Gastrocnemius medialis (tissue), 4 donors: ENCODE measurements at regions not wholly inside any gene's neighbourhood (a gene's known extent, or its start where the extent isn't known, plus 50 kb on each side); places are given as distances from the start of the nearest gene placed in this dataset.
"Not testable (repeated sequence)": the region's sequence is repeated elsewhere in the genome, so short reads cannot be mapped to it uniquely, and the experiment has no call there.

Experiments used
- ATAC-seq, 2 donors: fragments of 150-250 bp; one replicate each; pipeline ENCODE4 v1.9.1; 2016
- DNase-seq, 2 donors: peaks; one replicate each; pipeline ENCODE4 v3.0.0-alpha.2; 2019
- H3K27ac ChIP-seq, 4 donors: fragments of 200-600 bp; sonication (generic); 1 replicate in 1 of 4; 2 replicates in 3 of 4; pipeline ENCODE4 v1.5.1; 2016 to 2018; ENCODE audit warnings: mild to moderate bottlenecking in 2 of 4, moderate library complexity in 1 of 4
- H3K27me3 ChIP-seq, 3 donors: fragments of 200-600 bp; sonication (generic) in 2 of 3; 1 replicate in 1 of 3; 2 replicates in 2 of 3; pipeline versions ENCODE4 v1.5.1 to v1.6.0; 2016 to 2019; ENCODE audit warnings: mild to moderate bottlenecking in 1 of 3, moderate library complexity in 1 of 3
- H3K36me3 ChIP-seq, 2 donors: fragments of 200-600 bp; sonication (generic) in 1 of 2; one replicate each; pipeline ENCODE4 v1.5.1; 2017 to 2018
- H3K4me1 ChIP-seq, 2 donors: fragments of 200-600 bp; sonication (generic) in 1 of 2; one replicate each; pipeline ENCODE4 v1.5.1; 2016 to 2017; ENCODE audit warnings: mild to moderate bottlenecking in 2 of 2
- H3K4me3 ChIP-seq, 4 donors: fragments of 200-600 bp; sonication (generic) in 3 of 4; 1 replicate in 1 of 4; 2 replicates in 3 of 4; pipeline ENCODE4 v1.5.1; 2016 to 2019; ENCODE audit warnings: mild to moderate bottlenecking in 2 of 4
- H3K9me3 ChIP-seq, 3 donors: fragments of 200-600 bp; sonication (generic) in 2 of 3; 1 replicate in 1 of 3; 2 replicates in 2 of 3; pipeline ENCODE4 v1.5.1; 2016 to 2019
- in situ Hi-C, 4 donors: fragments of 200-750 bp; cut with MboI; loops; one replicate each; pipeline versions ENCODE4 v1.15.0 to v1.8.0; 2017; ENCODE audit warnings: low sequenced_read_pairs in 4 of 4
- intact Hi-C: fragments of 100-400 bp; cut with DNase I; formaldehyde crosslinking; loops from one replicate; pipeline ENCODE4 v1.15.1; 2023; ENCODE audit warnings: low total_unique reads

DNA sequence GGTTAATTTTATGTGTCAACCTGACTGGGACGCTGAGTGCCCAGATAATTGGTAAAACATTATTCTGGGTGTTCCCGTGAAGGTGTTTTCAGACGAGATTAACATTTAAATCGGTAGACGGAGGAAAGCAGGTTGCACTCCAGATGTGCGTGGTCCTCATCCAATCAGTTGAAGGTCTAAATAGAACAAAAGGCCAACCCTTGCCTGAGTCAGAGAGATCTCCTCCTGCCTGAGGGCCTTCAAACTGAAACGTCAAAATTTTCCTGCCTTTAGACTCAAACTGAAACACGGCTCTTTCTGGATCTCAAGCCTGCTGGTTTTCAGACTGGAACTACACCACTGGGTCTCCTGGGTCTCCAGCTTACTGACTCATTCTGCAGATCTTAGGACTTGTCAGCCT, 70.9 kb downstream of the NPIPA5 start:
- DNase-seq, H3K4me1 ChIP-seq, H3K9me3 ChIP-seq, intact Hi-C loops, ATAC-seq, in situ Hi-C loops, H3K4me3 ChIP-seq, H3K36me3 ChIP-seq, H3K27ac ChIP-seq, H3K27me3 ChIP-seq: not testable (repeated sequence)

- H3K4me3 ChIP-seq, H3K27me3 ChIP-seq, H3K36me3 ChIP-seq, H3K4me1 ChIP-seq, H3K27ac ChIP-seq, ATAC-seq, intact Hi-C loops, H3K9me3 ChIP-seq, in situ Hi-C loops, DNase-seq: not testable (repeated sequence)
Measured at GRCh38 chr16:15305889-15306288, 72.2 kb downstream of the NPIPA5 start.

DNA sequence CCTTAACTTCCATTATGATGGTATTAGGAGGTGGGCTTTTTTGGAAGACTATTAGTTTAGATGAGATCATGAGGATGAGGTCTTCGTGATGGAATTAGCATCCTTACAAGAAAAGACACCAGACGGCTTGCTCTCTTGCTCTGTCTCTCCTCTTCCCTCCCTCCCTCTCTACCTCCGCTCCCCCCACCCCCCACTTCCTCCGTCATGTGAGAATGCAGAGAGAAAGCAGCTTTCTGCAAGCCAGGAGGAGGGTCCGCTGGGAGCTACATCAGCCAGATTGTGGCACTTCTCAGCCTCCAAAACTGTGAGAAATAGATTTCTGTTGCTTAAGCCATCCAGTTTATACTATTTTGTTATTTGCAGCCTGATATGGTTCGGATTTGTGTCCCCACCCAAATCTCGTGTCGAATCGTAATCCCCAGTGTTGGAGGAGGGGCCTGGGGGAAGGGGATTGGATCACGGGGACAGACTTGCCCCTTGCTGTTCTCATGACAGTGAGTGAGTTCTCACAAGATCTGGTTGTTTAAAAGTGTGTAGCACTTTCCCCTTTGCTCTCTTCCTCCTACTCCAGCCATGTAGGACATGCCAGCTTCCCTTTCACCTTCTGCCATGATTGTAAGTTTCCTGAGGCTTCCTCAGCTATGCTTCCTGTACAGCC, 74.3 kb downstream of the NPIPA5 start:
- in situ Hi-C loops, H3K27ac ChIP-seq, ATAC-seq, H3K4me3 ChIP-seq, intact Hi-C loops, H3K27me3 ChIP-seq, DNase-seq, H3K9me3 ChIP-seq, H3K4me1 ChIP-seq, H3K36me3 ChIP-seq: not testable (repeated sequence)

- in situ Hi-C loops, H3K9me3 ChIP-seq, ATAC-seq, DNase-seq, H3K4me1 ChIP-seq, H3K36me3 ChIP-seq, H3K27ac ChIP-seq, intact Hi-C loops, H3K27me3 ChIP-seq, H3K4me3 ChIP-seq: not testable (repeated sequence)
Measured at GRCh38 chr16:15297104-15297503, 81.0 kb downstream of the NPIPA5 start.

DNA sequence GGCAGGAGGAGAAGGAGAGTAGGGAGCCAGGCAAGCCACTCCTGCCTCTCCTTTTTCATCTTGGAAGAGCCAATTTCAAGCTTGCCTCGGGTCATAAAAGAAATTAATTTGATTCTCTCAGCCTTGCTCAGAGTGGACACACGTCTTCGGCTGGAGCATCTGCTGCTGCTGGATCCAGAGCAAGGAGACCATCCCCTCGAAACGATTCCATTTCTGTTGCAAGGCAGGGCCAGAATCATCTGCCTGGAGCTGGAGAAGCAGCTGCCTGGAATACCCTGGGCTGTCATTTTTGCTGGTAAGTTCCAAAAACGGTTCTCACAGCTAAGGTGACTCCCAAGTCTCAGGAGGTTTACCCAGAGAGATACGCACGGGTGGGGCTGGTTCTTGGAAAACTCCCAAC, 103.3 kb downstream of the NPIPA5 start:
- H3K4me3 ChIP-seq, H3K36me3 ChIP-seq, H3K27ac ChIP-seq, H3K27me3 ChIP-seq, H3K4me1 ChIP-seq, in situ Hi-C loops, ATAC-seq, intact Hi-C loops, H3K9me3 ChIP-seq, DNase-seq: not testable (repeated sequence)

DNA sequence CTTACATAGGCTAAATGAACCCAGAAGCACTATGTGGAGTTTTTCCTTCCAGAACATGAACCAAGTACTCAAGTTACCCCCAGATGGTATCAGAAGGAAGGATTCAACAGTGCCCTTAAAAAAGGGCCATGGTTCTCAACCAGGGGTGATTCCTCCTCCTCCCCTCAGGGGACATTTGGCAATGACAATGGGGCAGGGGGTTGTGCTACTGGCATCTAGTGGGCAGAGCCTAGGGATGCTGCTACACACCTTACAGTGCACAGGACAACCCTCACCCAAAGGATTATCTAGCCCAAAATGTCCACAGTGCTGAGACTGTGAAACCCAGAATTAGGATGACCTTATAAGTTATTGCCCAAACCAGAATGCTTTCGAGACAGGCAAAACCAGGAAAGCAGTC, 104.1 kb downstream of the NPIPA5 start:
- H3K27me3 ChIP-seq, H3K4me1 ChIP-seq, H3K4me3 ChIP-seq, DNase-seq, intact Hi-C loops, in situ Hi-C loops, ATAC-seq, H3K9me3 ChIP-seq, H3K27ac ChIP-seq, H3K36me3 ChIP-seq: not testable (repeated sequence)

DNA sequence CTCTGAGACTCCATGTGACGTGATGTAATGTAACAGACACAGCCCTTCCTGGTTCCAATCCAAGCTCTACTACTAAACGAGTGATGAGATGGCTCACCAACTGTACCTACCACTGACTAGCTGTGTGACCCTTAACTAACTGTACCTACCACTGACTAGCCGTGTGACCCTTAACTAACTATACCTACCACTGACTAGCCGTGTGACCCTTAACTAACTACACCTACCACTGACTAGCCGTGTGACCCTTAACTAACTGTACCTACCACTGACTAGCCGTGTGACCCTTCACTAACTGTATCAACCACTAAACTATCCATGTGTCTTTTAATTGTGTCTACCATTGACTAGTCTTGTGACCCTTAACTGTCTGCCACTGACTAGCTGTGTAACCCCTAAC, 111.2 kb downstream of the NPIPA5 start:
- H3K4me3 ChIP-seq, H3K9me3 ChIP-seq, H3K27ac ChIP-seq, intact Hi-C loops, H3K27me3 ChIP-seq, in situ Hi-C loops, DNase-seq, H3K4me1 ChIP-seq, H3K36me3 ChIP-seq, ATAC-seq: not testable (repeated sequence)

DNA sequence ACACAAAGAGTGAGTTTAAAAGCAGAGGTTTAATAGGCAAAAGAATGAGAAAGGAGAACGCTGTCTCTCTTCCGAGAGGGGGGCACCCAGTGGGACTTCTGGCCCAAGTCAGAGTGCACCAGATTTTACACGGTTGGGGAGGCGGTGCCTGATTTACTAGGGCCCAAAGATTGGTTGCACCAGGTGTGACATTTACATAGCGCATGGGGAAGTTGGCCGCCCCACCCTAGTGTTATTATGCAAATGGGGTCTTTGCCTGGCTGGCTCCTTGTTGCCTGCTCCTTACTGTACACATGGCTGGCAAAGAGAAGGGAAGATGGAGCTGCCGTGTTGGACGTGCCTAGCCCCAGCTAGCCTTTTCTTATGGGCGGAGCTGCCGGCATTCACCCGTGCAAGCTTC, 115.9 kb downstream of the NPIPA5 start:
- in situ Hi-C loops, H3K9me3 ChIP-seq, intact Hi-C loops, H3K4me1 ChIP-seq, H3K27me3 ChIP-seq, DNase-seq, H3K36me3 ChIP-seq, H3K4me3 ChIP-seq, H3K27ac ChIP-seq, ATAC-seq: not testable (repeated sequence)

DNA sequence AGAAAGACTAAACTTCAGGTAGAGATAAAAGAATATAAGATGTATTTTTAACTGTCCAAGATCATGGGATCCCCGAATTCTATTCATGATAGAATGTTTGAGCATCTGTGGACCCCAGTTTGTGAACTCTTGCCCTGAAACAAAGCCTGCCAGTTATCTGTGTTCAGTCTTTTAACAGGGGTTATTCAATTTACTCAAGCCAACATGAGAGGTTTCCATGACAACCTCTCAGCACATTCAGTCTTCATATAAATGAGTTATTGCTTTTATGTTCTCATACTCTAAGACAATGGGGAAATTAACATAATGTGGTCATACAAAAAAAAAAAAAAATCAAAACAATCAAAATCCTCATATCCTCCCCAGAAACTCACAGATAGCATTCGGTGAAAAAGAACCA, 130.1 kb downstream of the NPIPA5 start:
- DNase-seq, in situ Hi-C loops, H3K36me3 ChIP-seq, H3K27me3 ChIP-seq, H3K27ac ChIP-seq, H3K4me3 ChIP-seq, H3K9me3 ChIP-seq, ATAC-seq, H3K4me1 ChIP-seq, intact Hi-C loops: not testable (repeated sequence)

DNA sequence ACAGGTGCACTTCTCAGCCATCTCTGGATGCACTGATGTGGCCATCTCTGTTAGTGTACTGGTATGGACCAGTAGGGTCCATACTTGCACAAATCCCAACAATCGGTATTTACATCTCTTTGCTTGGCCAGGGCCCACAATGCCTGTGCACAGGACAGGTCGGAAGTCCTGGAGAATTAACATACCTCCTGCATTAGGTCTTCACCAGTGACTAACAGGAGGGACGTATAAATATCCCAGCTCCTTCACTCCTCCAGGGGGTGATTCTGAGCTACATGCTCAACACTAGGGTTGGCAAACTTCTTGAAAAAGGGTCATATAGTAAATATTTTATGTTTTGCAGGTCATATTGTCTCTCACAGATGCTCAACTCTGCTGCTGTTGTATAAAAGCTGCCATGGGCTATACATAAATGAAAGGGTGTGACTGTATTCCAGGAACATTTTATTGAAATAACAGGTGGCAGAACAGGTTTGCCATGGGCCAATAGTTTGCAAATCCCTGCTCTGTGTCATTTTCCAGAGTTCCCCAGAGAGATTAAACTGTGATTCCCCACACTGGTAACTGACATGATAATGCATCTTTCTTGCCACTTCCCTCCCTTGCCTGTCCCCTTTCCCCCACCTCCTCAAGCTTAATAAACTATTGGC, 141.3 kb downstream of the NPIPA5 start:
- H3K4me1 ChIP-seq, H3K27me3 ChIP-seq, H3K9me3 ChIP-seq, H3K4me3 ChIP-seq, H3K27ac ChIP-seq, DNase-seq, intact Hi-C loops, ATAC-seq, H3K36me3 ChIP-seq, in situ Hi-C loops: not testable (repeated sequence)

- in situ Hi-C loops: not testable (repeated sequence)
Measured at GRCh38 chr16:15235140-15235539, 141.1 kb upstream of the RRN3 start.

DNA sequence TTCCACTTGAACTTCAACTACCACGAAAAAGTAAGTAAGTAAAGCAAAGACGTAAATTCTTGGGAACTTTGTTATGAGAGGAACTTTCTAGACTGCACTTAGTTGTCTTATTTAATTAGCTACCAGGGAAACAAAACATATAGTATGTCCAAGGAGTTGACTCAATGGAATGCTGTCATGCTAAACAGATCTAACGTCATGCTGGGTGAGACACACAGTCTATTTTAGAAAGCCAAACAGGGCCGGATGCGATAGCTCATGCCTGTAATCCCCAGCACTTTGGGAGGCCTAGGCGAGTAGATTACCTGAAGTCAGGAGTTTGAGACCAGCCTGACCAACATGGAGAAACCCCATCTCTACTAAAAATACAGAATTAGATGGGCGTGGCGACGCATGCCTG, 140.6 kb upstream of the RRN3 start:
- ATAC-seq, H3K4me3 ChIP-seq, H3K27ac ChIP-seq, in situ Hi-C loops, H3K36me3 ChIP-seq, DNase-seq, H3K4me1 ChIP-seq, H3K9me3 ChIP-seq, intact Hi-C loops, H3K27me3 ChIP-seq: not testable (repeated sequence)

More at GRCh38 chr16:15235140-15235539, 141.1 kb upstream of the RRN3 start:
- H3K36me3 ChIP-seq, H3K9me3 ChIP-seq, intact Hi-C loops, DNase-seq, H3K4me3 ChIP-seq, H3K27me3 ChIP-seq, ATAC-seq, H3K4me1 ChIP-seq, H3K27ac ChIP-seq: not testable (repeated sequence)
